ENCODE measurements at regions not wholly inside any gene's neighbourhood (a gene's known extent, or its start where the extent isn't known, plus 50 kb on each side); places are given as distances from the start of the nearest gene placed in this dataset.

GRCh38 chr3:8246070-8246469 is 255.6 kb upstream of the LMCD1 start:
- no peak for DNase-seq (ENCODE audit: low spot score)

- DNase-seq (ENCODE audit: low spot score) = no peak
These were observed 248.4 kb upstream of the LMCD1 start for GRCh38 chr3:8253201-8253600.

- DNase-seq (ENCODE audit: low spot score) = no peak
These were observed 247.1 kb upstream of the LMCD1 start for GRCh38 chr3:8254489-8254888.

- DNase-seq (ENCODE audit: low spot score) = no peak
These were observed 245.9 kb upstream of the LMCD1 start for GRCh38 chr3:8255725-8256124.

DNA sequence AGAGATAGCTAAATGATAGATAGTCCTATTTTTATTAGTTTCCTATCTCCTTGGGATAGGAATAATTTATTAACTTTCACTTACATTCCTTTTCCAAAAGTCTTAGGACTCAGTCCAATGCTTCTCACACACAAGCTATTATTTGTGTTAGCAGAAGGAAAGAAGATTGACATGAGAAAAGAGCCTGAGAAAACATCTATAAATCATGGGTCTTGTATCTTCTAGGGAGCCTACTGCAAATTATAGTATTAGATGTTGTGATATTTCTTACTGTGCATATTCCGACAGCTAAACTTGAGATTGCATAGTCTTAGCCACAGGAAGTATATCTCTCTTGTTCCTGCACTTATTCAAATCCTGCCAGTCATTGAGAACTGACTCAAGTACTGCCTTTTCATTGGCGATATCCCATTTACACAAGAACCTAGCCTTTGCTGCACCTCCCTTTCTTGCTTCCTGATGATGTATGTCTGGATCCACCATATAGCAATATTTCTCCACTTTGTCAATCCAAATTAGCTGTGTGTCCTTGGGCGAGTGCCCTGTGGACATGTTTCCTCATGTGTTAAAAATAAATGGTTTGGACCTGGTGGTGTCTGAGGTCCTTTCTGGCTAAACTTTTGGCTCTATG is 245.1 kb upstream of the LMCD1 start:
- DNase-seq (ENCODE audit: low spot score) = no peak

DNA sequence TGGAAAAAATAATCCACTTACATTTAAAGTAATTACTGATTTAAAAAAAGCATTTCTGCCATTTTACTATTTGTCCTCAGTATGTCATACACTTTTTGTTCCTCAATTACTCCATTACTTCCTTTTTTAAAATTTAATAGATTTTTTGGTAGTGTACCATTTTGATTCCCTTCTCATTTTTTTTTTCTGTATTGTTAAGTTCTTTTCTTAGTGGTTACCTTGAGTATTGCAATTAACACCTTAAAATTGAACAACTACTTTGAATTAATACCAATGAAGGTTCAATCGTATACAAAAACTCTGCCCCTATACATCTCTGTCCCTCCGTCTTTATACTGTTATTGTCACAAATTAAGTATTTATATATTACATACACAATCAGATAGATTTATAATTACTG is 240.6 kb upstream of the LMCD1 start:
- no peak for DNase-seq (ENCODE audit: low spot score)

GRCh38 chr3:8266730-8267131 is 234.9 kb upstream of the LMCD1 start:
- no peak for DNase-seq (ENCODE audit: low spot score)

GRCh38 chr3:8273479-8273878 is 228.1 kb upstream of the LMCD1 start:
- no peak for DNase-seq (ENCODE audit: low spot score)

GRCh38 chr3:8276056-8276455 is 225.6 kb upstream of the LMCD1 start:
- DNase-seq (ENCODE audit: low spot score) = no peak

- no peak for DNase-seq (ENCODE audit: low spot score)
These were observed 225.1 kb upstream of the LMCD1 start for GRCh38 chr3:8276506-8276905.

- DNase-seq (ENCODE audit: low spot score) = no peak
These were observed 223.2 kb upstream of the LMCD1 start for GRCh38 chr3:8278448-8278847.

GRCh38 chr3:8279476-8279875 is 222.1 kb upstream of the LMCD1 start:
- no peak for DNase-seq (ENCODE audit: low spot score)

- DNase-seq (ENCODE audit: low spot score) = peak; percentile 30
These were observed 221.6 kb upstream of the LMCD1 start for GRCh38 chr3:8279886-8280550.

DNA sequence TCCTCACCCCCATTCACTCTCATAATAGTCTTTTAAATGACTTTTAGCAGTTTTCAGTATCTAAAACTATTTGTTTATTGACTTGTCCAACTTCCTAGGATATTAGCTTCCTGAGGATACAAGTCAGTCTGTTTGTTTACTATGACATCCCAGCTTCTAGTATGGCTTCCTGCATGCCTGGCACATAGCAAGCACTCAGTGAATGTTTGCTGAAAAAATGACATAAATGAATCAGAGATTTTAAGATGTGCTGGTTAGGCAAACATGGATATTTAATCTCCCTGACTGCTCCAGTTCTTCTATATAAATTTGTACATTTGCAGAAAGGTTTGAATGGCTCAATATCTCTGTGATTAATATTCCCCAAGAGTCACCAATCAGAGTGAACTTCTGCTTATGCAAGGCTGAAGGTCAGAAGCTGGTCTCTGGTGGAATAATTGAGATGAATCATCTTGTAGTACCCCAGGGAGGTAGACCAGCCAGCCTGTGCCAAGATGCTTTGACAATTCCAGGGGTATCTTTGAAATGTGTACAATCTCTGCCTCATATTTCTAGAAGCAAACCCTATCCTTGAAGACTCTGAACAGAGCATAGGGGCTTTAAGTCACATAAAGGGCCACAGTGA is 219.0 kb upstream of the LMCD1 start:
- no peak for DNase-seq (ENCODE audit: low spot score)

GRCh38 chr3:8283193-8283592 is 218.4 kb upstream of the LMCD1 start:
- DNase-seq (ENCODE audit: low spot score) = no peak

DNA sequence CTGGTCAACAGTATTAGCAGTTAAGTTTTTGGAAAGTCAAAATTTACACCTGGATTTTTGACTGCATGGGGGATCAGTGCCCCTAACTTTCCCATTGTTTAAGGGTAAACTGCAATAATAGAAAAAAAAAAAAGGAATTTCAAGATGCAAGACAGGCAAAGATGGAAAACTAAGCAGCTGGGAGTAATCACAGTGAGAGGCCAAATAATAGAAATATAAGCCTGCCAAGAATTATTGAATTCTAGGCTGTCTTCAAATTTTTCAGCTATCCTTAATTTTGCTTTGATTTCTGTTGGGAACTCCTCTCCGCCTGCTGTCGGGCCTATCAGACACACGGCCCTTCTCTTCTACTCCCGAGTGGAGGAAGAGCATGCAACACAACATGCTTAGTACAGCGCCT is 215.5 kb upstream of the LMCD1 start:
- no peak for DNase-seq (ENCODE audit: low spot score)

- DNase-seq (ENCODE audit: low spot score) = no peak
These were observed 214.9 kb upstream of the LMCD1 start for GRCh38 chr3:8286749-8287148.

- no peak for DNase-seq (ENCODE audit: low spot score)
These were observed 211.0 kb upstream of the LMCD1 start for GRCh38 chr3:8290611-8291010.

- no peak for DNase-seq (ENCODE audit: low spot score)
These were observed 205.2 kb upstream of the LMCD1 start for GRCh38 chr3:8296461-8296860.

DNA sequence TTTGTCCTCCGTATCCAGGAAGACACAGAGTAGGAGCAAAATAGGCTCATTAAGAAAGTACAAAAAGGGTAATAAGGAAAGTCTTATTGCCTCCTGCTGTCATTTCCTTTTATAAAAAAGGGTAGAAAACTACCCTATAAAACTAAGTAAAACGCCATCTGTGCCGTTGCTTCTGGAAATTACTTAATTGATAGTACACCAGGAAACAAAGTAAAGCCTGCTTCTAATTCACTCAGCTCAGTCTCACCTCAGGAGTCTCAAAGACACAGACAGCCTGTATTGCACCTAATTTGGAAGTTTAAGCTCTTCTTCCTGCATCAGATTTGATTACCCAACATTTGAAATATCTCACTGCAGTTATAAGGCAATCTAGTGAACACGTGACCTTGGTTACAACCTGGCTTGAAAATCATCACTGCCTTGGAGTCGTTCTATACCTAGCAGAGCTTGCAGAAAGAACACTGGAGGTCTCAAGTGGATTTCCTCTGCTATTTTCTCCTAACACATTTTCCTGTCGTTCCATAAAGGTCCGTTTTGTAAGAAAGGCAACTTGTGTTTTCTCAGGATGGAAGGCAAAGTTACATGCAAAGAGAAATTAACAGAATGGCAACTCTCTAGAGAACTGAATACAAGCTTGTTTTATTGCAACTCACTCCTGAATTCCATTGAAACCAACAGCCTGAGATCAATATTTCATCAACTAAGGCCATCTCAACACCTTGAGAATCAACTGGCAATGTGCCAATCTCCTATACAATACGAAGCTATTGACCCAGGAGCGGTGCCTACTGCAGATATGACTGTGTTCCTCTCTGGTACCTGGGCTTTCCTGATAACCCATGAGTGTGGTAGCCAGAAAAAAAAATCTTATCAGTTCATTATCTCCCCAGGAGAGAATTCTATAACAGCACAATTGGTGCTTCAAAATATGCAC is 203.3 kb upstream of the LMCD1 start:
- DNase-seq (ENCODE audit: low spot score) = no peak

DNA sequence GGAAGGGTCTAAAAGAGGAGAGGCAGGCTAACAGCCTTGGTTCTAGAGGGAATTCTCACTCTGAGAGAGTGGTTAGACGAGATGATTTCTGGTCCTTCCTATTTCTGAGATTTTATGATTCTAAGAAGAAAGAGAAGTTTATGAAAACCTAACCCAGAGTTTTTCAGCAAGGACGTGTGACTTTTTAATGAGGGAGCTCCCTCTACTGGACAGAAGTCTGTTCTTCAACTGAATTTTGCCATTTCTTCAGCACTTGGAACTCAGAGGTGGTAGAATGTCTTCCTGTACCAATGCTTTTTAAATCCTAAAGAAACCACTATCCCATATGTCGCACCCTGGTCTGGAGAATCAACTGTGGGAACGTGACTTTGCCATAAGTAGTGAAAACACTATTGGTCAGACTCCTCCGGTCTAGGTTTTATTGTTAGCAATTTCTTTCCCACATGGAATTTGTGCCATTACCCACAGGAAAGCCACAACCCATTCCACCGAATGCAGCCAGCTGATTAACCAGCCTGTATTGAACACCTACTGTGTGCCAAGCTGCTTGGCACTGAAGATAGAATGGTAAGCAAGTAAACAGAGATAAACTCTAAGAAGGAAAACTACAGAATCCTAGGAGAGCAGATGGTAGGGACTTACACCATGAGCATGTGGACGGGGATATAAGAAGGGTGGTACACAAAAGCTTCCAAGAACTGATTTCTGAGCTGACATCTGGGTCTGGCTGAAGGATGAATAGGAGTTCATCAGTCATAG is 199.5 kb upstream of the LMCD1 start:
- DNase-seq (ENCODE audit: low spot score) = peak; percentile 67

Measured in SK-N-DZ (cell line).